GM10266 (cell line): ENCODE measurements at regions not wholly inside any gene's neighbourhood (a gene's known extent, or its start where the extent isn't known, plus 50 kb on each side); places are given as distances from the start of the nearest gene placed in this dataset.

Experiments
- DNase-seq: peaks from one replicate; pipeline ENCODE4 v3.0.0; 2012; ENCODE audit errors: extremely low spot score
- CTCF ChIP-seq: IDR thresholded peaks from 2 replicates; pipeline ENCODE4 v1.5.1; 2012; ENCODE audit warnings: mild to moderate bottlenecking, low read depth; ENCODE audit not compliant: control insufficient read depth, insufficient read depth; ENCODE audit errors: missing control alignments

- no peak for DNase-seq
- no peak for TF ChIP-seq CTCF
Observed at GRCh38 chr10:36500266-36500665, 625.1 kb upstream of the ANKRD30A start.

DNA sequence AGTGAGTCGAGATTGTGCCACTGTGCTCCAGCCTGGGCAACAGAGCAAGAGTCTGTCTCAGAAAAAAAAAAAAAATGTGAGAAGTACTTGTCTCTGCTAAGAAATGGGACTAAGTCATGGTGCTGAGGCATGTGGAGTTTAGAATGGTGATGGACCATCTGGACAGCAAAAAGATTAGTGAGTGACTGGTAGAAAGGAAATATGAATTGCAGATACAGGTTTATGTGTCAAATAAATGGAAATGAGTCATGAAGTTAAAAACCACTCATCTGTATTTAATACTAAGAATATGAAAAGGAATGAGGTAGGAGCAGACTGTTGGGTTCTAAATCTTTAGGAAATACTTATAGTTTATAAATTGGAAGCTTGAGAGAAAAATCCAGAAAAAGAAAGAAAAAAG lies 625.7 kb upstream of the ANKRD30A start:
- DNase-seq: no peak
- TF ChIP-seq CTCF: no peak

- no peak for TF ChIP-seq CTCF
- no peak for DNase-seq
Observed at GRCh38 chr10:36496758-36497157, 628.6 kb upstream of the ANKRD30A start.

DNA sequence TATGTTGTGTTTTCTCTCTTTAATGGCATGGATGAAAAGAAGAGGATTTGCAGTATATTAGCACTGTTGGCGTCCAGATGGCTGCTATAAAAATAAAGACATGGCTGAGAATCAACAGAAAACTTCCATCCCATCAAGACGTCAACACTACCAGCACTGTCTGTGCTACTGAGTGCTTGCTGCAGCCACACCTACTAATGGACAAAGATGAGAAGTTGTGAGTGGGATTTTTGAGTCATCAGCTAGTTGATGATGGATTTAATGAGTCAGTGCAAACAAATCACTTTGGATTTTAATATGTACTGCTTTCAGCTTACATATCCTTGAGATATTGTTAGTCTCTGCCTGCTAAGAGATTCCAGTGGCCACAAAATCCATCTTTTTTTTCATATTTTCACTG lies 631.0 kb upstream of the ANKRD30A start:
- no peak for TF ChIP-seq CTCF
- DNase-seq: no peak

- no peak for DNase-seq
- no peak for TF ChIP-seq CTCF
Observed at GRCh38 chr10:36493516-36493880, 631.9 kb upstream of the ANKRD30A start.

GRCh38 chr10:36492590-36493515 lies 632.5 kb upstream of the ANKRD30A start:
- TF ChIP-seq CTCF: no peak
- DNase-seq: no peak

DNA sequence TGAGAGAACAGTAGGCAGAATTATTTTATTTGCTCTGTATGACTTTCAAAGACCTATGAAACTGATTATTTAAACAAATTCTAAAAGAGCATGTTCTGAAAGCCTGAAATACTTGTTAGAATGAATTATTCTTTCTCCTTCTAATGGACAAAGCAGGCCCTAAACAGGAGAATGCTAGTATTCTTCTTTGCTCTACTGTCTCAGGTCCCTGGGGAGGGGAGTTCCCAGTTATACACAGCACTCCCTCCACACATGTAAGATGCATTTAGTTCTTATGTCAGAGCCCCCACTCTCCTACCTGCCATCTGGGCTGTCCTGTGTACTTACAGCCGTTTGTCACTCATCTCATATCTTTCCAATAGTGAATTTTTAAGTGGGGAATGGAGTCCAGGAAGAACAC lies 633.5 kb upstream of the ANKRD30A start:
- DNase-seq: no peak
- TF ChIP-seq CTCF: no peak
